CD14-positive monocyte (primary cell): ENCODE measurements at regions not wholly inside any gene's neighbourhood (a gene's known extent, or its start where the extent isn't known, plus 50 kb on each side); places are given as distances from the start of the nearest gene placed in this dataset.

Experiments
- DNase-seq, 3 donors: peaks; one replicate each; pipeline ENCODE4 v3.0.0-alpha.2; 2011 to 2022
- H2AFZ ChIP-seq: 2 replicates; pipeline ENCODE4 v1.6.0; 2012; ENCODE audit warnings: mild to moderate bottlenecking, low read depth, low read length, inconsistent platforms; ENCODE audit not compliant: insufficient read depth, poor library complexity, severe bottlenecking
- H3K27ac ChIP-seq, 2 donors: 1 replicate in 1 of 2; 2 replicates in 1 of 2; pipeline ENCODE4 v1.5.1; 2012 to 2013; ENCODE audit warnings: low read length in 2 of 2, control low read depth in 1 of 2, inconsistent platforms in 1 of 2, low read depth in 1 of 2, mild to moderate bottlenecking in 1 of 2
- H3K27me3 ChIP-seq, 2 donors: one replicate each; pipeline versions ENCODE4 v1.6.0 to v1.6.1; 2011 to 2013; ENCODE audit warnings: low read length in 2 of 2; ENCODE audit not compliant: control insufficient read depth in 2 of 2, insufficient read depth in 2 of 2
- H3K36me3 ChIP-seq, 2 donors: replicated peaks in 1 of 2; 1 replicate in 1 of 2; 2 replicates in 1 of 2; pipeline versions ENCODE4 v1.5.1 to v1.6.1; 2012 to 2013; ENCODE audit warnings: low read length in 2 of 2, control low read depth in 1 of 2, inconsistent platforms in 1 of 2, mild to moderate bottlenecking in 1 of 2; ENCODE audit not compliant: insufficient read depth in 2 of 2, control insufficient read depth in 1 of 2
- H3K4me1 ChIP-seq, 2 donors: 1 replicate in 1 of 2; 2 replicates in 1 of 2; pipeline versions ENCODE4 v1.5.1 to v1.6.1; 2012 to 2013; ENCODE audit warnings: low read length in 2 of 2, control low read depth in 1 of 2, inconsistent platforms in 1 of 2, mild to moderate bottlenecking in 1 of 2, moderate library complexity in 1 of 2; ENCODE audit not compliant: insufficient read depth in 2 of 2, control insufficient read depth in 1 of 2
- H3K4me2 ChIP-seq: replicated peaks from 2 replicates; pipeline ENCODE3; 2012; ENCODE audit warnings: low read length, moderate library complexity, mild to moderate bottlenecking; ENCODE audit not compliant: poor library complexity, severe bottlenecking; ENCODE audit errors: extremely low read depth
- H3K4me3 ChIP-seq, 3 experiments: fragments of 200-600 bp in 1 of 3; sonication (generic) in 1 of 3; replicated peaks in 1 of 3; 1 replicate in 2 of 3; 2 replicates in 1 of 3; pipeline ENCODE4 v1.5.1; 2011 to 2013; ENCODE audit warnings: low read length in 3 of 3, mild to moderate bottlenecking in 3 of 3, control low read depth in 2 of 3, low read depth in 2 of 3, inconsistent platforms in 1 of 3, moderate library complexity in 1 of 3
- H3K79me2 ChIP-seq: 2 replicates; pipeline ENCODE4 v1.6.0; 2012; ENCODE audit warnings: mild to moderate bottlenecking, control low read depth, inconsistent platforms, low read length, moderate library complexity; ENCODE audit not compliant: insufficient read depth
- H3K9ac ChIP-seq: 2 replicates; pipeline ENCODE4 v1.6.0; 2017; ENCODE audit warnings: low read length, mild to moderate bottlenecking; ENCODE audit not compliant: insufficient read depth, poor library complexity, severe bottlenecking
- H3K9me3 ChIP-seq, 2 donors: replicated peaks in 1 of 2; 1 replicate in 1 of 2; 2 replicates in 1 of 2; pipeline versions ENCODE4 v1.5.1 to v1.6.1; 2012 to 2013; ENCODE audit warnings: low read length in 2 of 2, control low read depth in 1 of 2; ENCODE audit not compliant: control insufficient read depth in 1 of 2, insufficient read depth in 1 of 2
- H4K20me1 ChIP-seq: 2 replicates; pipeline ENCODE4 v1.6.0; 2012; ENCODE audit warnings: mild to moderate bottlenecking, low read length, control low read depth, moderate library complexity; ENCODE audit not compliant: insufficient read depth
- H3K27ac Mint-ChIP-seq, 7 donors: one replicate each; pipeline ENCODE4 v1.8.0; 2020; ENCODE audit warnings: mild to moderate bottlenecking in 7 of 7, mixed read lengths in 7 of 7, moderate library complexity in 6 of 7, inconsistent platforms in 2 of 7
- H3K27me3 Mint-ChIP-seq, 3 donors: one replicate each; pipeline ENCODE4 v1.8.0; 2021 to 2022; ENCODE audit warnings: low read depth in 3 of 3, mild to moderate bottlenecking in 3 of 3, mixed read lengths in 3 of 3, moderate library complexity in 3 of 3, inconsistent platforms in 1 of 3
- H3K36me3 Mint-ChIP-seq, 2 donors: one replicate each; pipeline ENCODE4 v1.8.0; 2020; ENCODE audit warnings: mixed read lengths in 2 of 2, inconsistent platforms in 1 of 2, mild to moderate bottlenecking in 1 of 2
- H3K4me1 Mint-ChIP-seq: one replicate; pipeline ENCODE4 v1.8.0; 2020; ENCODE audit warnings: mild to moderate bottlenecking, mixed read lengths
- H3K4me3 Mint-ChIP-seq, 2 donors: one replicate each; pipeline ENCODE4 v1.8.0; 2020; ENCODE audit warnings: mild to moderate bottlenecking in 2 of 2, mixed read lengths in 2 of 2, moderate library complexity in 1 of 2
- H3K9me3 Mint-ChIP-seq, 7 donors: one replicate each; pipeline ENCODE4 v1.8.0; 2020 to 2022; ENCODE audit warnings: mixed read lengths in 7 of 7, mild to moderate bottlenecking in 6 of 7, moderate library complexity in 6 of 7, inconsistent platforms in 2 of 7
- CTCF ChIP-seq: fragments of 200-600 bp; IDR thresholded peaks from one replicate; pipeline ENCODE4 v1.8.0; 2022; ENCODE audit warnings: antibody characterized with exemption, mild to moderate bottlenecking
- WGBS: methylation state at CpG from one replicate; pipeline ENCODE4 v1.1.5; 2013; ENCODE audit warnings: missing lambda C conversion rate; ENCODE audit not compliant: insufficient coverage; 5-methylcytosine and 5-hydroxymethylcytosine counted together
- intact Hi-C, 2 donors: fragments of 100-400 bp; cut with micrococcal nuclease; formaldehyde crosslinking; loops; one replicate each; pipeline versions ENCODE4 v1.15.0 to v1.15.1; 2023

DNA sequence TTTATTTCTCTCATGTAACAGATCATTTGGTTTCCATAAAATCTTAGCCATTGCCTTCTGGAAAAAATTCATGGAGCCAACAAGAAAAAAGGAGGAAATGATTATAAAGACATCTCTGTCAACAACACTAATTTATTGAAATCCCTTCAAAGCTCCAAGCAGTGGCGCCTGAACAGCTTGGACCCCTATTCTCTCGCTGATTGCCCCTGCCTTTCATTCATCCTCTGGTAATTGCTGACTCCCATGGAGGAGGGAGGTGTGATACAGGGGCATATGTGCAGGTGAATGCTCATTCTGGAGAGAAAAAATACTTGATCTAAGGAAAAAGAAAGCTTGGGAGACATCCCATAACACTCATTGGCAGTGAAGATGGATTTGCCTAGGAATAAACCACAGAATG, 345.5 kb downstream of the FGFR2 start:
- intact Hi-C loops, result no loop called here
- H3K27ac ChIP-seq, result no peak overlapping the region
- Mint-ChIP-seq H3K9me3 (peaks cover 0 to 8% (median 1%) of the 10 kb centered on the region in 7 donors), H3K36me3 (no peaks in the 10 kb centered on the region), H3K27ac (no peak overlapping the region), H3K4me3 (no peak overlapping the region), H3K27me3 (peaks cover 0 to 12% (median 0%) of the 10 kb centered on the region in 3 donors), H3K4me1 (no peaks in the 10 kb centered on the region)
- H3K27me3 ChIP-seq, result no peaks in the 10 kb centered on the region
- H3K9ac ChIP-seq, result no peak overlapping the region
- H3K9me3 ChIP-seq, result no peaks in the 10 kb centered on the region
- H3K79me2 ChIP-seq, result no peaks in the 10 kb centered on the region
- no peak for DNase-seq
- TF ChIP-seq CTCF, result no peak
- no peaks in the 10 kb centered on the region for H3K36me3 ChIP-seq
- H3K4me3 ChIP-seq, result no peak overlapping the region
- no peak overlapping the region for H3K4me2 ChIP-seq
- no CpG with 5 or more reads among the region's 2 CpGs for WGBS
- H4K20me1 ChIP-seq, result no peaks in the 10 kb centered on the region
- no peaks in the 10 kb centered on the region for H3K4me1 ChIP-seq
- H2AFZ ChIP-seq, result no peak overlapping the region

DNA sequence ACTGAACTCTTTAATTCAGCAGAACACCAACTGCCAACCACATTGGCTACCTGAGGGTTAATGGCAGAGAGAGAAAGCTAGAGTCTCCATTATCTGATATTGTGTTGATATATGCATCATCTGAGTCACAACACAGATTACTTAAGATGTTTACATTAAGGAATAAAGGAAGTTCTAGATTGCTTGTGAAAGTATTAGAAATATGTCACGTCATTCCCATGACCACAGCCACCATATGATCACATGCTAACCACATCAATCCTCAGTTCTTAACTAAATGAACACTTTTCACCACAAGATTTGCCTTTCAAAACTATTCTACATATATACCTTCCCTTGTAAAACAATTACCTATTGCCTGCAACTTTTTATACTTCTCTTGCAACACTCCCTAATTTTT, 337.9 kb downstream of the FGFR2 start:
- no CpG with 5 or more reads among the region's 1 CpG for WGBS
- H3K4me1 Mint-ChIP-seq, result no peaks in the 10 kb centered on the region
- intact Hi-C loops, result no loop called here
- Histone ChIP-seq H3K27me3 (no peaks in the 10 kb centered on the region), H3K4me2 (no peak overlapping the region), H3K4me3 (no peak overlapping the region), H3K36me3 (no peaks in the 10 kb centered on the region), H3K9ac (no peak overlapping the region), H3K9me3 (no peaks in the 10 kb centered on the region), H3K79me2 (no peaks in the 10 kb centered on the region), H3K4me1 (no peaks in the 10 kb centered on the region), H3K27ac (no peak overlapping the region), H4K20me1 (no peaks in the 10 kb centered on the region), H2AFZ (no peak overlapping the region)
- no peak overlapping the region for H3K4me3 Mint-ChIP-seq
- DNase-seq, result peak in 2 of 3 donors; percentile 7 to 38
- no peak overlapping the region for H3K27ac Mint-ChIP-seq
- peaks cover 0 to 7% (median 0%) of the 10 kb centered on the region in 7 donors for H3K9me3 Mint-ChIP-seq
- no peaks in the 10 kb centered on the region for H3K36me3 Mint-ChIP-seq
- peaks cover 0 to 6% (median 2%) of the 10 kb centered on the region in 3 donors for H3K27me3 Mint-ChIP-seq
- TF ChIP-seq CTCF, result no peak
